HepG2 (cell line): ENCODE measurements at regions not wholly inside any gene's neighbourhood (a gene's known extent, or its start where the extent isn't known, plus 50 kb on each side); places are given as distances from the start of the nearest gene placed in this dataset.

Experiments used
- ATAC-seq: fragments of 200-7000 bp; cut with Tn5 transposase; 3 replicates; pipeline ENCODE4 v1.9.1; 2020; ENCODE audit warnings: mild to moderate bottlenecking, moderate library complexity
- BruUV-seq: library from RNA; stranded (reverse); fragments of 400-500 nt; replicated peaks from 2 replicates; lab custom pipeline; 2021; lab: Mats Ljungman, UMichigan
- CTCF ChIA-PET: fragments of 300-600 bp; formaldehyde crosslinking; extraction: SDS; loops from one replicate; lab custom pipeline; 2021; ENCODE audit warnings: low total read pairs, inconsistent platforms, low intra/inter-chr PET ratio; lab: Yijun Ruan, JAX
- POLR2A ChIA-PET: fragments of 350-600 bp; sonication (Branson Sonifier 250); formaldehyde crosslinking; loops from one replicate; lab custom pipeline; 2020; ENCODE audit warnings: antibody characterized with exemption, inconsistent platforms; lab: Yijun Ruan, JAX
- DNase-seq: peaks from one replicate; pipeline ENCODE4 v3.0.0-alpha.2; 2015; ENCODE audit warnings: low spot score
- FAIRE-seq: peaks from 3 replicates; lab custom pipeline; 2011; peaks lifted over from hg19 to GRCh38; lab: Jason Lieb, UNC
- H2AFZ ChIP-seq: one replicate; pipeline ENCODE4 v1.6.1; 2011; ENCODE audit warnings: low read length, inconsistent platforms
- H3K27ac ChIP-seq: fragments of 300-600 bp; 3 replicates; pipeline ENCODE4 v1.8.0; 2011; ENCODE audit warnings: mixed run types, mild to moderate bottlenecking, mixed read lengths, low read length, inconsistent platforms; ENCODE audit not compliant: insufficient read depth; ENCODE audit errors: extremely low read length
- H3K27me3 ChIP-seq, 2 experiments: fragments of 200-600 bp in 1 of 2; 2 replicates in 1 of 2; 3 replicates in 1 of 2; pipeline versions ENCODE4 v1.6.0 to v1.8.0; 2011; ENCODE audit warnings: low read length in 2 of 2, mild to moderate bottlenecking in 2 of 2, moderate library complexity in 2 of 2, inconsistent platforms in 1 of 2; ENCODE audit not compliant: insufficient read depth in 2 of 2, control insufficient read depth in 1 of 2
- H3K36me3 ChIP-seq, 2 experiments: fragments of 200-600 bp in 1 of 2; replicated peaks in 1 of 2; 2 replicates in 1 of 2; 3 replicates in 1 of 2; pipeline versions ENCODE4 v1.5.1 to v1.8.0; 2011; ENCODE audit warnings: low read length in 2 of 2, inconsistent platforms in 1 of 2; ENCODE audit not compliant: insufficient read depth in 2 of 2, control insufficient read depth in 1 of 2
- H3K4me1 ChIP-seq: 2 replicates; pipeline ENCODE4 v1.5.1; 2012; ENCODE audit warnings: low read length, inconsistent platforms; ENCODE audit not compliant: insufficient read depth
- H3K4me2 ChIP-seq: 2 replicates; pipeline ENCODE4 v1.6.0; 2011; ENCODE audit warnings: low read depth, low read length, inconsistent platforms
- H3K4me3 ChIP-seq, 3 experiments: fragments of 200-600 bp in 1 of 3; sonication (generic), shearing (Covaris generic) in 1 of 3; replicated peaks in 1 of 3; 2 replicates each; pipeline ENCODE4 v1.5.1; 2011 to 2016; ENCODE audit warnings: low read length in 3 of 3, inconsistent platforms in 2 of 3, low read depth in 2 of 3, mild to moderate bottlenecking in 2 of 3, control low read depth in 1 of 3, mixed read lengths in 1 of 3; ENCODE audit not compliant: insufficient read depth in 1 of 3
- H3K79me2 ChIP-seq: one replicate; pipeline ENCODE4 v1.6.1; 2011; ENCODE audit warnings: low read length, inconsistent platforms; ENCODE audit not compliant: insufficient read depth
- H3K9ac ChIP-seq: 2 replicates; pipeline ENCODE4 v1.6.0; 2011; ENCODE audit warnings: mild to moderate bottlenecking, low read depth, low read length, inconsistent platforms; ENCODE audit not compliant: insufficient read depth
- H3K9me3 ChIP-seq: 2 replicates; pipeline ENCODE4 v1.5.1; 2012; ENCODE audit warnings: mild to moderate bottlenecking, low read length
- H4K20me1 ChIP-seq: 2 replicates; pipeline ENCODE4 v1.6.0; 2011; ENCODE audit warnings: inconsistent platforms, mild to moderate bottlenecking, low read length, moderate library complexity; ENCODE audit not compliant: insufficient read depth
- ATF5 ChIP-seq: sonication (generic); formaldehyde crosslinking; IDR thresholded peaks from 2 replicates; pipeline ENCODE4 v1.4.0; 2020; ENCODE audit warnings: mild to moderate bottlenecking, low read depth, missing genetic modification reagents
- KAT8 ChIP-seq: IDR thresholded peaks from 2 replicates; pipeline ENCODE4 v1.6.1; 2016; ENCODE audit warnings: missing genetic modification reagents, missing compliant biosample characterization
- MBNL3 ChIP-seq: fragments of 250-450 bp; sonication (Bioruptor Pico); conservative IDR thresholded peaks from 2 replicates; pipeline ENCODE4 v1.8.0; 2022; ENCODE audit warnings: mild to moderate bottlenecking, inconsistent platforms
- MEIS2 ChIP-seq: sonication (generic); formaldehyde crosslinking; IDR thresholded peaks from 2 replicates; pipeline ENCODE4 v1.9.0; 2021; ENCODE audit warnings: mild to moderate bottlenecking, missing genetic modification reagents
- MTF1 ChIP-seq: sonication (generic); formaldehyde crosslinking; IDR thresholded peaks from 2 replicates; pipeline ENCODE4 v1.5.0; 2020; ENCODE audit warnings: missing genetic modification reagents
- PAF1 ChIP-seq: IDR thresholded peaks from 2 replicates; pipeline ENCODE4 v1.6.1; 2016; ENCODE audit warnings: missing genetic modification reagents, missing compliant biosample characterization
- PAWR ChIP-seq: sonication (generic); formaldehyde crosslinking; IDR thresholded peaks from 2 replicates; pipeline ENCODE4 v1.4.0; 2020; ENCODE audit warnings: missing genetic modification reagents, mild to moderate bottlenecking, borderline replicate concordance
- RARA ChIP-seq: IDR thresholded peaks from 2 replicates; pipeline ENCODE4 v1.6.1; 2016; ENCODE audit warnings: missing genetic modification reagents, missing compliant biosample characterization
- SP140L ChIP-seq: sonication (generic); formaldehyde crosslinking; IDR thresholded peaks from 2 replicates; pipeline ENCODE4 v1.4.0; 2020; ENCODE audit warnings: missing genetic modification reagents, borderline replicate concordance
- WGBS: methylation state at CpG from one replicate; pipeline ENCODE4 v1.1.6; 2017; ENCODE audit warnings: low lambda C conversion rate; 5-methylcytosine and 5-hydroxymethylcytosine counted together
- in situ Hi-C: cut with HindIII; loops from 2 replicates; pipeline ENCODE4 v1.10.0; 2017; ENCODE audit warnings: low pct_unique_long_range_greater_than_20kb; ENCODE audit not compliant: extremely low pct_ligation_motif_present
- intact Hi-C: fragments of 100-400 bp; cut with micrococcal nuclease; formaldehyde crosslinking; loops from one replicate; pipeline ENCODE4 v1.10.0; 2022; ENCODE audit not compliant: unreplicated experiment
- TF ChIP-seq, protein P1 (sequence below): sonication (generic); formaldehyde crosslinking; IDR thresholded peaks from 2 replicates; pipeline ENCODE4 v1.8.1; 2023; ENCODE audit warnings: missing genetic modification reagents, mild to moderate bottlenecking, borderline replicate concordance
- TF ChIP-seq, protein P2 (sequence below): IDR thresholded peaks from 2 replicates; pipeline ENCODE4 v1.6.1; 2016; ENCODE audit warnings: low read depth, control low read depth

- intact Hi-C loops (no loop called here), in situ Hi-C loops (no loop called here)
- no peak overlapping the region for H2AFZ ChIP-seq
- H3K36me3 ChIP-seq, result no peaks in the 10 kb centered on the region
- no peak for FAIRE-seq
- DNase-seq, result no peak
- BruUV-seq, result no TSS peak
- no peaks in the 10 kb centered on the region for H4K20me1 ChIP-seq
- CTCF ChIA-PET, result no interaction called here
- no peak overlapping the region for H3K9ac ChIP-seq
- POLR2A ChIA-PET, result no interaction called here
- no peak overlapping the region for H3K4me2 ChIP-seq
- TF ChIP-seq ATF5 (CRISPR knock-in tag), result no peak
- TF ChIP-seq, protein P1, sequence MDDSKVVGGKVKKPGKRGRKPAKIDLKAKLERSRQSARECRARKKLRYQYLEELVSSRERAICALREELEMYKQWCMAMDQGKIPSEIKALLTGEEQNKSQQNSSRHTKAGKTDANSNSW (CRISPR knock-in tag), result no peak
- H3K27ac ChIP-seq, result no peak overlapping the region
- H3K4me3 ChIP-seq, result no peak overlapping the region
- WGBS, result 9% methylated on average over 4 of the region's 4 CpGs
- peaks cover 0 to 6% of the 10 kb centered on the region in 2 experiments; a peak in 2 of 5 replicates for H3K27me3 ChIP-seq
- H3K79me2 ChIP-seq, result no peaks in the 10 kb centered on the region
- H3K4me1 ChIP-seq, result no peaks in the 10 kb centered on the region
- no peaks in the 10 kb centered on the region for H3K9me3 ChIP-seq
- no peak for ATAC-seq
Measured at GRCh38 chr15:98216166-98216565, 255.7 kb downstream of the ARRDC4 start.

DNA sequence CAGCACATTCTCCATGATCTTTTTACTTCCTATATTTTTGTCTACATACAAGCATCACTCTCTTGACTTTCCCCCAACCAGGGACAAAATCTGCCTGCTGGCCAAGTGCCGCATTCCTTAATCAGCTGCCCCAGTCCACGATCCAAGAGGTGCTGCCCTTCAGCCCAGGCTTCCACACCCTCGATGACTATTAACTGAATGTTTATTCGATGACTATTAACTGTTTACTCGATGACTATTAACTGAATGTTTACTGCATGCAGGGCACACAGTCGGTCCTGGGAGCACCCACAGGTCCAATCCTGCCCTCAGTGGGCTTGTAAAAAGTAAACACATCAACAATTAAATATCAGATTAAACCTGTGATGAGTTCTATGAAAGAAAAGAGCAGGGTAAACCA is 256.9 kb downstream of the ARRDC4 start:
- Histone ChIP-seq H2AFZ (no peak overlapping the region), H3K4me1 (no peaks in the 10 kb centered on the region), H4K20me1 (no peaks in the 10 kb centered on the region), H3K4me3 (no peak overlapping the region), H3K9ac (no peak overlapping the region), H3K27me3 (peaks cover 0 to 6% of the 10 kb centered on the region in 2 experiments; a peak in 2 of 5 replicates), H3K79me2 (no peaks in the 10 kb centered on the region), H3K36me3 (no peaks in the 10 kb centered on the region), H3K27ac (no peak overlapping the region), H3K4me2 (no peak overlapping the region), H3K9me3 (no peaks in the 10 kb centered on the region)
- TF ChIP-seq, protein P2, sequence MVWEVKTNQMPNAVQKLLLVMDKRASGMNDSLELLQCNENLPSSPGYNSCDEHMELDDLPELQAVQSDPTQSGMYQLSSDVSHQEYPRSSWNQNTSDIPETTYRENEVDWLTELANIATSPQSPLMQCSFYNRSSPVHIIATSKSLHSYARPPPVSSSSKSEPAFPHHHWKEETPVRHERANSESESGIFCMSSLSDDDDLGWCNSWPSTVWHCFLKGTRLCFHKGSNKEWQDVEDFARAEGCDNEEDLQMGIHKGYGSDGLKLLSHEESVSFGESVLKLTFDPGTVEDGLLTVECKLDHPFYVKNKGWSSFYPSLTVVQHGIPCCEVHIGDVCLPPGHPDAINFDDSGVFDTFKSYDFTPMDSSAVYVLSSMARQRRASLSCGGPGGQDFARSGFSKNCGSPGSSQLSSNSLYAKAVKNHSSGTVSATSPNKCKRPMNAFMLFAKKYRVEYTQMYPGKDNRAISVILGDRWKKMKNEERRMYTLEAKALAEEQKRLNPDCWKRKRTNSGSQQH (CRISPR knock-in tag), result no peak
- TF ChIP-seq PAWR (CRISPR knock-in tag) (no peak), KAT8 (CRISPR knock-in tag) (no peak), RARA (CRISPR knock-in tag) (no peak), MBNL3 (no peak), MTF1 (CRISPR knock-in tag) (no peak), MEIS2 (CRISPR knock-in tag) (no peak), SP140L (CRISPR knock-in tag) (no peak), PAF1 (CRISPR knock-in tag) (no peak)
- in situ Hi-C loops, result no loop called here
- no peak for ATAC-seq
- WGBS, result 43% methylated on average over 6 of the region's 6 CpGs
- no peak for FAIRE-seq
- BruUV-seq, result no TSS peak
- DNase-seq, result no peak
- intact Hi-C loops, result no loop called here
- POLR2A ChIA-PET, result no interaction called here
- CTCF ChIA-PET, result no interaction called here
